LNCAP (cell line): ENCODE measurements at regions not wholly inside any gene's neighbourhood (a gene's known extent, or its start where the extent isn't known, plus 50 kb on each side); places are given as distances from the start of the nearest gene placed in this dataset.

Experiments
- TF ChIP-seq, protein P1 (sequence below): fragments of 450-650 bp; IDR thresholded peaks from 2 replicates; pipeline ENCODE4 v1.5.1; 2017; ENCODE audit warnings: mild to moderate bottlenecking

GRCh38 chr13:72384879-72385278, 342.6 kb downstream of the MZT1 start:
- TF ChIP-seq, protein P1, sequence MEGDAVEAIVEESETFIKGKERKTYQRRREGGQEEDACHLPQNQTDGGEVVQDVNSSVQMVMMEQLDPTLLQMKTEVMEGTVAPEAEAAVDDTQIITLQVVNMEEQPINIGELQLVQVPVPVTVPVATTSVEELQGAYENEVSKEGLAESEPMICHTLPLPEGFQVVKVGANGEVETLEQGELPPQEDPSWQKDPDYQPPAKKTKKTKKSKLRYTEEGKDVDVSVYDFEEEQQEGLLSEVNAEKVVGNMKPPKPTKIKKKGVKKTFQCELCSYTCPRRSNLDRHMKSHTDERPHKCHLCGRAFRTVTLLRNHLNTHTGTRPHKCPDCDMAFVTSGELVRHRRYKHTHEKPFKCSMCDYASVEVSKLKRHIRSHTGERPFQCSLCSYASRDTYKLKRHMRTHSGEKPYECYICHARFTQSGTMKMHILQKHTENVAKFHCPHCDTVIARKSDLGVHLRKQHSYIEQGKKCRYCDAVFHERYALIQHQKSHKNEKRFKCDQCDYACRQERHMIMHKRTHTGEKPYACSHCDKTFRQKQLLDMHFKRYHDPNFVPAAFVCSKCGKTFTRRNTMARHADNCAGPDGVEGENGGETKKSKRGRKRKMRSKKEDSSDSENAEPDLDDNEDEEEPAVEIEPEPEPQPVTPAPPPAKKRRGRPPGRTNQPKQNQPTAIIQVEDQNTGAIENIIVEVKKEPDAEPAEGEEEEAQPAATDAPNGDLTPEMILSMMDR, result no peak

- TF ChIP-seq, protein P1, result no peak
These were observed 343.1 kb downstream of the MZT1 start for GRCh38 chr13:72384186-72384823.

DNA sequence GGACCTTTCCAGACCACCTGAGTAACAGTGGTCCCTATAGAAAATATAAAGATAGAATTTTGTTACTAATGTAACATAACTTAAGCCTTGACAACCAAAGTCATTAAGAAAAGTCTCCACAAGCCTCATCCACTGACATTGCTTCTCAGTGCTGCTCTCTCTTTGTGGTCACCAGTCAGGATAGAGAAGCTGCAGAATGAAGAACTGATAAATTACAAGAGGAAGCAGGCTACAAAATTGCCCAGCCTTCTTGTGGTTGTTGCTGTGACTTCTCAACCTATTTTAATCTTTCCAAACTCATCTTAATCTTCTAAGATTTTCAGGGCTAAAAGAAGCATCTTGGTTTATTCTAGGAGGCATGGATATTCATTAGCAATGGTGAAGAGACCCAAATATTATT, 343.8 kb downstream of the MZT1 start:
- TF ChIP-seq, protein P1, result no peak

- TF ChIP-seq, protein P1, result no peak
These were observed 347.8 kb downstream of the MZT1 start for GRCh38 chr13:72379581-72379980.

GRCh38 chr13:72368031-72368430, 359.4 kb downstream of the MZT1 start:
- TF ChIP-seq, protein P1, result no peak

DNA sequence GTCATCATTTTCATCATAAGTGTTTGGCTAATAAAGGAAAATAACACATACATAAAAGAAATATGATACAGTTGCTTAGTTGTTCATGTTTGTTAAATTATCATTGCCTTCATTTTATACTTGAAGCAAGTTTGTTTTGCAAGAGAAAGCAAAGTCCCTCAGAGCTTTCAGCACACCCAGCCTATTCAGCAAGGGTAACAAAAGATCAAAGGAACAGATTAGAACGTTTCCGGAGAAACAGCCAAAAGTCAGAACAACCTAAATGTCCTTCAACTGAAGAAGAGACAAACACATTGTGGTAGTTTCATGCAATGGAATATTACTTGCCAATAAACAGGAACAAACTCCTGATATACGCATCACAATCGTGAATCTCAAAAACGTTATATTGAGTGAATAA, 380.7 kb downstream of the MZT1 start:
- TF ChIP-seq, protein P1, result no peak

DNA sequence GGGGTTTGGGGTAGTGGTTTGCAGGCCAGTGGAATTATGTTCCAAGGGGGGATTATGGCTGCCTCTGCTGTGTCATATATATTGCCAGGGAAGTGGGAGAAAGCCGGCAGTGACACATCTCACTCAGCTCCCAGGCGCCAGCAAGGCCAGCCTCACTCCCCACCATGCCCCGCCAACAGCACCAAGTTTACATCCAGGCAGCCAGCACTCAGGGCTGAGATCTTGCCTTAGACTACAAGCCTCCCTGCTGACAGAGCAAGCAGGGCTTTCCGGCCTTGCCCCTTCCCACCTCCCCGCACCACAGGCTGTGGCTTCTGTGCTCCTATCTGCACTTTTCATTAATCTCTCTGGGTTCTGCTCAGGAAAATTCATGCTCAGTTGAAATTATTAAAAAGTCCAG, 385.1 kb downstream of the MZT1 start:
- TF ChIP-seq, protein P1, result no peak

DNA sequence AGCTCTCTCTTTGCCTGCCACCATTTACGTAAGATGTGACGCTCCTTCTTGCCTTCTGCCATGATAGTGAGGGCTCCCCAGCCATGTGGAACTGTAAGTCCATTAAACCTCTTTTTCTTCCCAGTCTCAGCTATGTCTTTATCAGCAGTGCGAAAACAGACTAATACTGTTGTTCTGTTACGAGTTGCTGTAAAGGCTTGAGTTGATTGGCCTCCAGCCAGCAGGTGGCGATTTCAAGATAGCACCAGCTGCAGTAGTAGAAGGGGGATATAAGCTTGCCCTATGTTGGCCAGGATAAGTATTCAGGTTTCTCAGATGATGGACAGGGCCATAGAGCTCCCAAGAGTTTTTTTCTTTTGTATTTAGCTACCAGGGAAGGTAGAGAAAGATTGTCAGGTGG, 385.5 kb downstream of the MZT1 start:
- TF ChIP-seq, protein P1, result no peak
